H1 (cell line): ENCODE measurements at regions not wholly inside any gene's neighbourhood (a gene's known extent, or its start where the extent isn't known, plus 50 kb on each side); places are given as distances from the start of the nearest gene placed in this dataset.

ENCODE experiments used
- ATF2 ChIP-seq: IDR thresholded peaks from 2 replicates; pipeline ENCODE4 v1.6.1; 2012; ENCODE audit warnings: low read length, inconsistent platforms
- CTCF ChIP-seq, 3 experiments: IDR thresholded peaks; 1 replicate in 2 of 3; 2 replicates in 1 of 3; pipeline versions ENCODE4 v1.5.1 to v1.6.1; 2011; ENCODE audit warnings: low read length in 3 of 3, mild to moderate bottlenecking in 3 of 3, inconsistent platforms in 2 of 3, low read depth in 1 of 3, moderate library complexity in 1 of 3; ENCODE audit not compliant: insufficient read depth in 1 of 3; ENCODE audit errors: control extremely low read depth in 1 of 3
- EZH2 ChIP-seq: fragments of 200-600 bp; sonication (generic); IDR thresholded peaks from 2 replicates; pipeline ENCODE4 v1.7.1; 2012; ENCODE audit warnings: low read depth, mild to moderate bottlenecking, moderate library complexity, low read length, inconsistent platforms; ENCODE audit not compliant: severe bottlenecking
- FOSL1 ChIP-seq: IDR thresholded peaks from 2 replicates; pipeline ENCODE4 v1.6.1; 2011; ENCODE audit warnings: mild to moderate bottlenecking, low read depth, low read length, moderate library complexity; ENCODE audit not compliant: insufficient read depth
- MAX ChIP-seq: IDR thresholded peaks from 2 replicates; pipeline ENCODE4 v1.6.1; 2012; ENCODE audit warnings: inconsistent platforms
- NRF1 ChIP-seq: IDR thresholded peaks from 2 replicates; pipeline ENCODE4 v1.6.1; 2011; ENCODE audit warnings: mild to moderate bottlenecking, low read depth, low read length, improper control_type of control experiment
- POLR2A ChIP-seq, 2 experiments: IDR thresholded peaks; 1 replicate in 1 of 2; 2 replicates in 1 of 2; pipeline ENCODE4 v1.6.1; 2011; ENCODE audit warnings: low read depth in 2 of 2, low read length in 2 of 2, mild to moderate bottlenecking in 2 of 2; ENCODE audit errors: control extremely low read depth in 1 of 2
- POLR2AphosphoS5 ChIP-seq: IDR thresholded peaks from 2 replicates; pipeline ENCODE4 v1.6.1; 2011; ENCODE audit warnings: low read depth, low read length
- SRF ChIP-seq: IDR thresholded peaks from 2 replicates; pipeline ENCODE4 v1.6.1; 2011; ENCODE audit warnings: mild to moderate bottlenecking, low read depth, low read length, moderate library complexity
- TAF1 ChIP-seq: IDR thresholded peaks from 2 replicates; pipeline ENCODE4 v1.6.1; 2011; ENCODE audit warnings: mild to moderate bottlenecking, low read depth, low read length
- TEAD4 ChIP-seq: IDR thresholded peaks from 2 replicates; pipeline ENCODE4 v1.6.1; 2012; ENCODE audit warnings: low read depth, low read length, inconsistent platforms, mixed read lengths

- TF ChIP-seq CTCF (IDR thresholded peaks at IDR 0.05; ENCODE audit: control extremely low read depth in 1 of 3, insufficient read depth in 1 of 3, low read depth in 1 of 3, low read length in 3 of 3) = no peak
- TF ChIP-seq MAX = no peak
- TF ChIP-seq SRF = no peak
- no peak for TF ChIP-seq POLR2A (IDR thresholded peaks at IDR 0.05; ENCODE audit: control extremely low read depth in 1 of 2, low read depth in 2 of 2, low read length in 2 of 2)
- TF ChIP-seq TAF1 = no peak
- no peak for TF ChIP-seq NRF1
- TF ChIP-seq POLR2AphosphoS5 = no peak
- no peak for TF ChIP-seq FOSL1
- TF ChIP-seq TEAD4 = no peak
- no peak for TF ChIP-seq EZH2
- no peak for TF ChIP-seq ATF2
Observed at GRCh38 chr4:183580370-183580769, 75.5 kb downstream of the ING2 start.
